GM19324 (cell line): ENCODE measurements at regions not wholly inside any gene's neighbourhood (a gene's known extent, or its start where the extent isn't known, plus 50 kb on each side); places are given as distances from the start of the nearest gene placed in this dataset.

Experiments used
- ATAC-seq: cut with Tn5 transposase; IDR thresholded peaks from one replicate; pipeline ENCODE4 v1.9.1; 2021; ENCODE audit warnings: mild to moderate bottlenecking, moderate library complexity; ENCODE audit not compliant: unreplicated experiment, low FRiP score

DNA sequence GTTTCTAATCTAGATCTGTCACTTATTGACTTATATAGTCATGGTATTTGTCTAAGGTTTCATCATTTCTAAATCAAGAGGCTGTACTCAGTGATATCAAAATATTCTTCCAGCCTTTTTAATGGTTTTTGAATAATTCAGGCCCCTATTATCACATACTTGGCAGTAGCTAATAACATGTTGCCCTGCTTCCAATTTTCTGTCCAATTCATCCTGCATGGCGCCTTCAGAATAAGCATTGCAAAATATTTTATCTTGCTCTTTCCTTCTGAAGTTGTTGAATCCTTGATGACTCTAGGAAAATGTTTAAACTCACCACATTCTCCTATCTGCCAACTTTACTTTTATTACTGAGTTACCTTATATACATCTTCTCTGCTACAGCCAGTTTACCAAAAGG, 517.2 kb upstream of the B3GALT2 start:
- no peak for ATAC-seq

DNA sequence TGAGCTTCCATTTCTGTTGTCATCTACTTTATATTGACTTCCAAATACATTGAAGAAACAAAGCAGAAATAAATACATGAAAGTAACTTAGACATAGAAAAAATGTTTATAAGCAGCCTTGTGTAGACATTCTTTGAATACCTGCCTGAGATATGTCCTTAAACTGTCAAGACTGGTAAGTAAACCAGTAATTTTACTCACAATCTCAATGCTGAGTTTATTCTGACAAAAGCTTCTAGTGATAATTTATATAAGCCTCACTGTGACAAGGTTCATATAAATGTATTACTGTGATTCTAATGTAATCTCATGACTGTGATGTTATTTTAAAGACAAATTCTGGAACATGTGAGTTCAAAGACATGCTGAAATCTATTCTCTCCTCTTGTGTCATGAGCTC, 516.7 kb upstream of the B3GALT2 start:
- ATAC-seq = no peak

DNA sequence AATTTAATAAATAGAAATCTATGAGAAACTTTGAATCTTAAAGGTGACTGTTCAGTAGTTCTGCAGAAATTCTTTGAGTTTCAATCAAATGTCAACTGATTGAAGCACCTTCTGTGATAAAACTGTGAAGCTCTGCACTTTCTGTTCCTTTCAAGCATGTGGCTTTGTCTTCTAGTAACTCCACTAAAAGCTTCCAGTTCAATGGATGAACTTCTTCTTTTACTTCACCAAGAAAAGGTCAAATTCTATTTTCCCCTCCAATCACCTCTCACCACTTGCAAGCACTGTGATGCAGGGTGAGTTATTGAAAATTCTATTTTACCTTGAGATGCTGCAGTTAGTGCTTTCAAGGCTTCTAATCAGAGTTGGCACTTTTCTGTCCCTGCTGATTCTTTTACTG, 515.3 kb upstream of the B3GALT2 start:
- ATAC-seq = no peak

DNA sequence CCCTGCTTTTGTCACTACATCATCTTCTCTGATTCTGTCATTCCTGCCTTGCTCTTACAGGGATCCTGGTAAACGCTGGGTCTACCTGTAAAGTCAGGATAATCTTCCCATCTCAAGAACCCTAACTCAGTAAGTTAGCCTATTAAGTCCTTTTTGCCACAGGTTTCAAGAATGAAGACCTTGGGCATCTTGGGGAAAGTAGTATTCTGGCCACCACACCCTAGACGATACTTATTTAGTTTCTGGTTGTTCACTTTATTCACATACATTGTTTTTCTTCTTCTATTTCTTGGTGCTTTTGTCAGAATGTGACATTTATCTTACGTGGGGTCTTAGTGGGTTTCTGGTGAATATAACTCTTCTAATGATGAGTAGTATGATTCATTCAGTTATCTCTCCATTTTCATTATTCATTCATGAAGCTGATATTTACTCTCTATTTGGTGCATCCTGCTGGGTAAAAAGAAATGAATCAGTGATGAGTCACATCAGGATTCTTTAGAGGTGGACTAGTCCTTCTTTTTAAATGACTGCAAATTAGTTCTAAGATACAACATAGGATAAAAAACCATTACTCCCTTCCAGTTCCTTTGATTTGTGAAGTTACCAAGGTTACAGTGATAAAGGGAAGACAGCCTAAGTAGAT, 514.4 kb upstream of the B3GALT2 start:
- ATAC-seq = no peak

DNA sequence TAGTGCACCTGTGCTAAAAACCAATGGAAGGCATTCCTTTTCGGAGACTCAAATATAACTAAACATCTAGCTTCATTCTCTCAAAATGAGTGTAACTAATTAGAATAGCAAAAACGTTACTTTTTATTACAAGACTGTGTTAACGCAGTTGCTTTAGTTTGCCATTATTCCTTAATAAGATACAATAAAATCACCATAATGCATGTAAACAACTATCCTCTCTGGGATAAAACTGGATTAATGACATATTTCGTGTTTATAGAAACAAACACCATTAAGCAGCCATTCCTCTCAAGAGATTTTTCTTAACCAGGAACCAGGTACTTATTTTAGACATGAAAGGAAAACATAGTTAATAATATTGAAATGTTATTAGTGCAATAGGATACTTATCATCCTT, 512.8 kb upstream of the B3GALT2 start:
- no peak for ATAC-seq

DNA sequence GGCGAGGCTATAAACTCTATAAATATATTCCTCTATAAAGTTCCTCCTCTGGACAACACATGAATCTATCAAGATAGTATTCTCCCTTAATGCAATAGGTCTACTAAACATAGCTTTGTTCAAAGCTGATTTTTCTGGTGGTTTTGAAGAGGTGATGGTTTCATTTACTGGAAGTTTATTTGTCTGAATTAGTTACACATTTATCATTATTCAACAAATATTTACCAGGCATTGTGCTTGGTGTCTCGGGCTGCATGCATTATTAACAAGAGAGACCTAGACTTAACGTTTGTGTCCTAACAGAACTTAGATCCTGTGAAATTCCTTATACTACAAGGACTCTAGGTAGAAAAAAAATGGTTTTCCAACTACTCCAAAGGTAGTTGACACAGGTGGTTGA, 511.4 kb upstream of the B3GALT2 start:
- ATAC-seq = no peak

DNA sequence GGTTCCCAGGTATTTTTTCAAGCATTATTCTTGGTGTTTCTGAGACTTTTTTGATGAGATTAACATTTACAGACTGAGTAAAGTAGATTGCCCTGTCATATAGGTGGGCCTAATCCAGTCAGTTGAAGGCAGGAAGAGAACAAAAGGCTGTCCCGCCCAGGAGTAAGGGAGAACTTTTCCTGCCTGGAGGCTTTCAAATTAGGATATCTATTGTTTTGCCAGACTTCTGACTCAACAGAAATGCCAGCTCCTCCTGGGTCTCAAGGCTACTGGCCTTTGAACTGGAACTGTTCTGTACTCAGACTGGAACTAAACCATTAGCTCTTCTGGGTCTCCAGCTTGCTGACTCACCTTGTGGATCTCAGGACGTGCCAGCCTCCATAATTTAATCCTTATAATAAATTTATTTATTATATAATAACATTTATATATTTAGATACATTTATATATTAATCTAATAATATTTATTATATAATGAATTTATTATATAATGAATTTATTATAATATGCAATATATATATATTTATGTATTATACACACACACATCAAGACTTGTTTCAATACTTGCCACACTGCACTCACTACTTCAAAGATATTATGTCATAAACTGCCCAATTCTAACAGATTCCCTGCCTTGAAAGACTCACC, 510.8 kb upstream of the B3GALT2 start:
- no peak for ATAC-seq

DNA sequence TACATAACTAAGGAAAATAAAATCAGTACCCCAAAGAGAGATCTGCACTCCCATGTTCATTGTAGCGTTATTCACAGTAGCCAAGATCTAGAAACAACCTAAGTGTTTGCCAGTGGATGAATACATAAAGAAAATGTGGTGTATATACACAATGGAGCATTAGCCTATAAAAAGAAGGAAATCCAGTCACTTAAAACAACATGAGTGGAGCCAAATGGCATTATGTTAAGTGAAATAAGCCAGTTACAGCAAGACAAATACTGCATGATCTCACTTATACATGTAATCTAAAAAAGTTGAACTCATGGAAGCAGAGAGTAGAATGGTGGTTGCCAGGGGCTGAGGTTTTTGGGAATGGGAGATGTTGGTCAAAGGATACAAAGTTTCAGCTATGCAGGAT, 508.3 kb upstream of the B3GALT2 start:
- no peak for ATAC-seq

DNA sequence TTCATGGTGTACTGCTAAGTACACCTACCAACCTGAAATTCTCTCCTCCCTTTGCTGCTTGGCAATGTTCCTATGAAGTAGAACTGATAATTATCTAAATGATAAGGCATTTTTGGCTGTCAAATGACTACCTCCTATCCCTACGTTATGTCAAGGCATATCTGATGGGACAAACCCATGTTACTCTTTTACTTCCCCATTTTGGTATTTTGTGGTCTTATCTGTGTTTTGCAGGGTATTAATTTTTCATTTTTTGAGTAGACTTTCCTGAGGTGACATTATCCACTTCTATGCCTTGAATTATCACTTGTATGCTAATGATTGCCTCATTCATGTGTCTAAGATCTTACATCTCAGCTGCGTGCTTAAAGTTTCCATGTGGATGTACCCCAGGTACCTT, 499.6 kb upstream of the B3GALT2 start:
- no peak for ATAC-seq

DNA sequence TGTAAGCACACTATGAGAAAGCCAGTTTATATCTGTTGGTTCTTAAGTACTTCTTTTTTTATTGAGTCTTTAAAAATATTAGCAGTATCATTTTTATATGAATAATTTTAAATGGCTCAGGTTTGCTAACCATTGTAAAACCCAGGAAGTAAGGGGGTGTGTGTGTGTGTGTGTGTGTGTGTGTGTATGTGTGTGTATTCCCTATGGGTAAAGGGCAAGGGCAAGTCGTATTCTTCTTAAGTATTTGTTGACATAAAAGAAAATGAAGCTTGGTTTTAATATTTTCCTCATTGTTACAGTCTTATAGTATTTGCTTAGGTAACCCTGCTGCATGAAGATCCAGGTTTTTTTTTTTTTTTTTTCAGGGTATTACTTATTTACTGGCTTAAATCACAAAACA, 495.0 kb upstream of the B3GALT2 start:
- no peak for ATAC-seq

DNA sequence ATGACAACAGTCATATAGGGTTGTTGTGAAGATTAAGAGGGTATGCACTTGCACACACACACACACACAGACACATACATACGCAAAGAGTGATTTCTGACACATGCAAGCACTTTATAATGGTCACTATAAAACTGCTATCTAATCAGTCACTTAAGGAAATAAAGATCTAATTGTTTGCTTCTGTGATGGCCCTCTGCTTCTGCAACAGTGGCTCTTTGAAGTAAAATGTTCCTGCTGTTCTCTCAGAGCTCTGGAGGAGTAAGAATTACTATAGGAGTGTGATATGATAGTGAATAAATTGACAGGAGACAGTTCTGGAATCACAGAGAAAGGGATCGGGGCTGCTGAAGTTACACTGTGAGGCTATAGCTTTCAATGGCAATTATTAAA, 494.5 kb upstream of the B3GALT2 start:
- ATAC-seq = no peak

DNA sequence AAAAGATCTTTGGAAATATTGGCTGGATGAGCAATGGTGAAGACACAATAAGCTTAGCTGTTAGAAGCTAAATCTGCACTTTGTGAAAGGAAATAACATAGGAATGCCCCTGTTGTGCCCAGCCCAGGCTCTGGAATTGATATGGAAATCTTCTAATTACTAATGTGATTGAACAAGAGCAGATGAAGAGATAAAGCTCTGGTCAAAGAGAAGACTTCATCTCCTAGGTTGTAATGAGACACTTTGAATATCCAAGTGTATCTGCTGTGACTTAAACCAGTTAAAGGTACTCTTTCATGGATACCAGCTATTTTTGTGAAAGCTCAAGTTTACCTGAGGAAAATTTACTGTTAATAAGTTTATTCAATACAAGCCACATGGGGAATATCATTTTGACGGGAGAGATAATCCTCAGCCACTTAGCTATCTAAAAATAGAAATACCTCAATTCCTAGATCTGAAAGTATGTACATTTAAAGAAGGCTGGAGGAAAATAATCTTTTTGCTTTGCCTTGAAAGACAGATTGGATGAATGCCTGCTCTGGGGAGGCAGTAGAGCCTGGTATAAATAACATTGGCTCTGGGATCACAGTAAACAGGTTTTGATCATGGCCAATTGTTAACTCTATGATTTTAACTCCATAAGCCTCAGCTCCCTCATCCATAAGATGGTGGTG, 494.0 kb upstream of the B3GALT2 start:
- no peak for ATAC-seq

DNA sequence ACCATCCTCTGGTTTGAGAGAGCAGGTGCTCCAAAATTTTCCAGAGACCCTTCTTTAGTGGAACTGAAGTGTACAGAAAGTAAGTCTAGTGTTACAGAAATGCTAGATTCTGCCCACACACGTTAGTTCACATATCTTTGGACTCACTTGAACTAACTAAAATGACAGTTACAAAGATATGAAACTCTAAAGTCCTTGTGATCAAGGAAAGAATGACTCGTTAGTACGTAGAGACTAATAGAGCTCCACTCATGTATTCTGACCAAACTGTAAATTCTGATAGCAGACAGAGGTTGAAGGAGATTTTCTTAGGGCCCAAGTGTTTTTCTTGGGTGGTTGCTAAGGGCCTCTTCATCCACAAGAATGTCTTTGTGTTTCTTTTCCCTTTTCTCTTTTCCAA, 491.5 kb upstream of the B3GALT2 start:
- no peak for ATAC-seq

DNA sequence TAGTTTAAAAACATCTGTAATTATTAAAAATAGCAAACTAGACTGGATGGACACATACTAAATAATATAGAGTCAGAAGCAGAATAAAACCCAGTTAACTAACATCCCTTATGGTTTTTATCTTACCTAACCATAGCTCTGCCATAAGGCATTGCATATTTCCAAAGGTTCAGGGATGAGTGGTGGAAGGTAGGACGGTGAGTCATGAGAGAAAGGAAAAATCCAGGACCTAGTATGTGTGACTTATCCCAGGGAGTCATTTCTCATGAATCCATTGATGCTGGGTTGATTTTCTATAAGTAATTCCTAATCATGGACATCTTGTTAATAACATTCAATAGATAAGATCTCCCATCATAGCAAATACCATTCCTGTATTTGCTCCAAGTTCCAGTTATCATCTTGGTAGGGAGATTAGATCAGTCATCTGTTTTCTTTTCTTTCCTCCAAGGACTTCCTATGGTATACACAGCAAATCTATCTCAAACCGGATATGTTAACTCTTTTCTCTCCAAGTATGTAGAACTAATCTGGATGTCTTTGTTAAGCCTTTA, 490.7 kb upstream of the B3GALT2 start:
- ATAC-seq = no peak

DNA sequence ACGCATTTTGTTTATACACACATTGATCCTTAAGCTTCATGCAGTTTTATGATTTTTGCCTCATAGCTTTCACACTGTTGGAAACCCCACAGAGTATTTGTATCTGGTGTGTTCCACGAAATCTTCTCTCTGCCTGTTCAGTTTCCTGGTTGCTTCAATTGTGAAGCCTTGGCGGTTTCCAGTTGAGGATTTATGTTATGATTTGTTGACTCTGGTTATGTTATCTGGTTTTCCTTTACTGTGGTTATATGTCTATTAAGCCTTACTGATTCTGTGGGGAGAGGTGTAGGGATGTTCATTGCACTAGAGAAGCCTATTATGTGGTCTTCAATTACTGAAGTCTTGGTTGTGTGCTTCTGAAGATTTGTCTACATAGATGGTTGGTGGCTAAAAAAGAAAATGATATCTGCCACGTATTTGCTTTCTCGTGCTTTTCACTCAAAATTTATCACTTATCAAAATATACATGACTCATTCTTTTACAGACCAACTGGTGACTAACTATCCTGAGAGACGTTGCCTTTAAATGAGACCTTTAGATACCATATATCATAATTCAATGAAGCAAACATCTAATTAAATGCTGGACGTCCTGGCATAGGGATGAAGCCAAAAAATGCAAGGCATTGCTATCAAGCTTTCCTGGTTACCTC, 488.0 kb upstream of the B3GALT2 start:
- ATAC-seq = no peak

DNA sequence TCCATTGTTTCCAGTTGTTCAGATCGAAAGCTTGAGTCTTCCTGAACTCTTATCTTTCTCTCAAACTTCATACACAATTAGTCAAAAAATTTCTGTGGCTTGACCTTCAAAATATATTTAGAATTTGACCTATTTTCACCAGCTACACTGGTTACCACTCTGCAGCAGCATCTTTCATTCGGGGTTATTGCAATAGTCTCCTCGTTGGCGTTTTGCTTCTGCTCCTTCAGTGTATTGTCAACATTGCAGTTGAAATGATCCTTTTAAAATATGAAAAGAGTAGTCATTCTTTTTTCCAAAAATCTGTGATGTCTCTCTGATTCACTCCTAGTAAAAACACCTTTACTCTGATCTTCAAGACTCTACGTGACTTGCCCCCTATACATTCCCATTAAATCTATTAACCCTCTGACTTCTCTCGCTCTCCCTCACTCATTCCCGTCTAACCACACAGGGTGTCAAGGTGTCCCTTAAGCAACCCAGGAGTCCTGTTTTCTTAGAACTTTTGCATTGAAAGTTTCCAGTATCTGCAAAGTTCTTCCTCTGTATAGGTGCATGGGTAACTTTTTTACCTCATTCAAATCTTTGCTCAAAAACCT, 480.2 kb upstream of the B3GALT2 start:
- no peak for ATAC-seq

DNA sequence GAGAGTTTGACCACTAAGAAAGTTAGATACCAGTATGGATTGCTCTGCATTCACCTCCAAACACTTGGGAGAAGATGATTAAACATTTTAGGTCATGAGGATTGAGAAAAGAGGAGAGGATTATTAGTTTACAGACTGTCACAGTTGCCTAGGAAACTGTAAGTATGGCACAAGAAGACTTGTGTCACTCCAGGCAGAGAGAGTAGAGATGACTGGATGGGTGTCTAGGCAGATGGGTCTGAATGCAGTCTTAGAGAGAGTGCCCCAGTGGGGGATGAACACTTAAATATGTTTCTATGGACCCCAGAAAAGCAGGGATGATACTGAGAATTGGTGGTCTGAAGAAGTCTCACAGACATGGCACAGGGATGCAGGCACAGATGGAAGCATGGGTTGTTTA, 477.6 kb upstream of the B3GALT2 start:
- ATAC-seq = no peak

DNA sequence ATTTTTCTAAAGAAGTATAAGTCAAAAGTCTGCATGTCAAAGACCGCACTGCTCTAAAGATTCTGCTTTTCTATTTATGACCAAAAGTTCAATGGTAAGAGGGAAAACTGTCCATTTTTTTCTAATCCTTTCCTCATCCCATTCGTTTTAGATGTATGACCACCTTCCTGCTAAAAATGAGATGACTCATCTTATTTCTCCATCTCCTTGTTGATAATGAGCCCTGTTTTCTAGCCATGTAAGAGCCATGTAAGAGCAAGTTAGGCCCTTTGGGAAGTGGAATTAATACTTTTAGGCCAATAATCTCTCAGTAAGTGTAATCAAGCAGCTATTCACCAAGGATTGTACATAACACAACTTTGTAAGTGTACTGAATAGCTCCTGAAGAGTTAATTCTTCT, 475.6 kb upstream of the B3GALT2 start:
- no peak for ATAC-seq

DNA sequence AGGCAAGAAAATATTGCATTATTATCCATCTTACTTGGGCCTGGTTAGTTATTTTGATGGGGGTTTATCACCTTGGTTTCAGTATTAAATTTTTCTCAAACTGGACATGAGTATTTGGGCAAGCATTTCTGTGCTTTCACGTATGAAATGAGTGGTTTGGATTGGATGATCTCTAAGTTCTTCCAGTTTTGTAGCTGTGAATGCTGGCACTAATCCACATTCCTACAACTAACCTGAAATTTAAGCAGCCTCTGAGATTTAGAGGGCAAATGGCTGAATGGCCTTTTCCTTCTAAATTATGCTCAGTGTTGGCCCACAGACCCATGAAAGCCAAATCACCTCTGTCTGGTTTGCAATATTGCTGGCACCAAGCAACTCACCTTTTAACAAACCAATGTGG, 475.0 kb upstream of the B3GALT2 start:
- ATAC-seq = no peak

DNA sequence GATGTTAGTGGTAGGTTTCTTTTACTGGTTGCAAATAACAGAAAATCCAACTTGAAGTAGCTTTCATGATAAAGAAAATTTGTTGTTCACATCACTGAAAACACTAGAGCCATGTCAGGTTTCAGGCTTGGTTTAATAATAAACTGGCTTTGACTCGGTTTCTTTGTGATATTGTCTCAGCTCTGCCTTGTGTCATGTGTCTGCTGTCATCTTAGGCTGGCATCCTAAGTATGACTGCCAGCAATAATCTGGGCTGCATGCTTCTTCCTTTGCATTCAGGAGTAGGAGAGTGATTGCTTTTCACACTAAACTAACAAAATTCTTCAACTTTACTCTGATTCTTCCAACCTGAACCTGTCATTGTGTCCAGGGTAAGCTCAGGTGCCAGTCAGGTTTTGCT, 474.0 kb upstream of the B3GALT2 start:
- ATAC-seq = no peak

DNA sequence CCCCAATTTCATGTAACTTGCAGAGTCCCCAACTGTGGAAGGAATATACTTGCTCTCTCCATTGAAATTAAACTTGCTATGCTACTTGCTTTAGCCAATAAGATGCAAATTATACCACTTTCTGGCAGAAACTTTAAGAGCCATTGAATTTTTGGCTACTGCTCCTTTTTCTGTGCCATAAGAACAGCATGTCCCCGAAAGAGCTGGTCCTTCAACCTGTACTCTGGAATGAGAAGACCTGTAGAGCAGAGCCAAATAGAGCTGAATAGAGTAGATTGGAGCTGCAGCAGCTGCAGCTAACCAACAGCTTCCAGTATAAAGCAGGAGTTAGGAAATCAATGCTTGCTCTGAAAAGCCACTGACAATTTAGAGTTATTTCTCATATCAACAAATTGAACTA, 472.3 kb upstream of the B3GALT2 start:
- ATAC-seq = no peak
